GM19324 (cell line): ENCODE measurements at regions not wholly inside any gene's neighbourhood (a gene's known extent, or its start where the extent isn't known, plus 50 kb on each side); places are given as distances from the start of the nearest gene placed in this dataset.

ENCODE experiments used
- ATAC-seq: cut with Tn5 transposase; IDR thresholded peaks from one replicate; pipeline ENCODE4 v1.9.1; 2021; ENCODE audit warnings: mild to moderate bottlenecking, moderate library complexity; ENCODE audit not compliant: unreplicated experiment, low FRiP score

DNA sequence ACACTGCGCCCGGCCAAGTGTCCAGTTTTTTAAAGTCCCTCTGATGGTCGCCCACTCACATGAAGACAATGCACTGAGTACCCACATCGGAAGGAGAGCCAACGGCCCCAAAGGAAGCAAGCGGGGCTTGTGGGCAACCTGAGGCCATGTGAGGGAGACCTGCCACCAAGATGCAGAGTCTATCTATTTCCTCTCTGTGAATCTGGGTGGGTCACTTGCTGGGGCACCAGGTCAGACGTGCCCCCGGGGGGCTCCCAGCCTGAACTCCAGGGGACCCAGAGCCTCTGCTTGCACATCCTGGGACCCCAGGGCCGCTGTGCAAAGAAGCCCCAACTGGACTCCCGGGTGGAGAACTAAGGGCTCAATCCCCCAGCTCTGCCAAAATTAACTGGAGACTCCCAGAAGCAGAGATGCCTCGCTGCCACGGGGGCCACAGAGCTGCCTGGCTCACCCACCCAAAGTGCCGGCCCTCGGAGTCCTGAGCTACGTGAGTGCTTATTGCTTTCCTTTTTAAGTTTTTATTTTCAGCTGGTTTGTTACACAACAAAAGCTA, 106.4 kb downstream of the BRD1 start:
- no peak for ATAC-seq

- ATAC-seq = no peak
Measured at GRCh38 chr22:49720279-49720959, 107.3 kb downstream of the BRD1 start.

DNA sequence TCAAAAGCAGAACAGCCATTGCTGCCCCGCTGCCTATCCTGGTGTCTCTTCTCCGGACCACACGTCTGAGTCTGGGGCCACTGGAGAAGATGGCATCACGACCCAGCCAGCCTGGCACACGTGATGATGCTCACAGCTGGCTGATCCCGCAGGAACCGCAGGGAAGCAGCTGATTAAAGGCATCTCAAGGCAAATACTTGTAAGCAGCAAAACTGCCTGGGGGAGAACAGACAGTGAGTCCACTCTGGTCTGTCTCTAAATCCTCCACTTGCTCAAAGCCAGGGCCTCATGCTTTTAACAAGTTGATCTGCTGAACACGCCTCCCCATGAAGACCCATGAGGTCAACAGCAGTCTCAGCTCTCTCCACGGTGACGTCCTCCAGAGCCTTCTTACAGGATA, 108.6 kb downstream of the BRD1 start:
- ATAC-seq = no peak

DNA sequence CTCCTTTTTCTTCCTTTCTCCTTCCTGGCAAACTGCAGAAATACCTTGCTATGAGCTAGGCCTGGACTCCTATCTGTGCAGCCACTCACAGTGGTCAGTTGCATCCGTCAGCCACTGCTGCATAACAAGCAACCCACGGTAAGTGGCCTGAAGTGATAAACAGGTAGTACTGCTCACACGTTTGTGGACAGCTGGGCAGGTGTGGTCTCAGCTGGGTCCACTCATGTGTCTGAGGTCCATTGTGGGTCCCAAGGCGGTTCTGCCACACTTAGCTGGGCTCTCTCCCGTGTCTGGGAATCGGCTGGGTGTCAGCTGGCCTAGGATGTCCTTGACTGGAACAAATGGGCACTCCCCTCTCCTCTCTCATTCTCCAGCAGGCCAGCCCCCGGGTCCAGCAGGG, 109.3 kb downstream of the BRD1 start:
- ATAC-seq = no peak

DNA sequence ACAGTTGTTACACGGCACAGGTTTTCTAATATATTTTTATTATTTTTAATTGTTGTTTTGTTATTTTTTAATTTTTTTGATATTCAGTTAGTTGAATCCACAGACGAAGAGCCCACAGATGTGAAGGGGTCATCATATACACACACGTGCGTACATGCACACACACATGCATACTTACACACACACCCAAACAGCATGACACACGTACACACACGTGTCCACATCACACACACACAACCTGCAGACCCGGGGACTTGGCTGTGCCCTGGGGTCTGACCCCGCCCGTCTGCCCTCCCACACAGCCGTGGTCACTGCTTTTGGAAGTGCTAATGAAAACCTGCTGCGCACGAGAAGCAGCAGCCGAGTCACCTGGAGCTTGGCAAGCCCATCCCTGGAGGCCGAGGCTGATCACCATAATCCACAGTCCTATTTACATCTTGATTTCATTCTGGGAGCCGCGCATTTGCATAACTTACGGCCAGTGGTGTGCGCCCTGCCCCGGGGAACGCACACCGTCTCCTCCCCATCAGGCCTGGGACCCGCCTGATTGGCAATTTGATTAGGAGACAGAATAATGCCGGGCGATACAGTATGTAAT, 110.3 kb downstream of the BRD1 start:
- ATAC-seq = no peak

DNA sequence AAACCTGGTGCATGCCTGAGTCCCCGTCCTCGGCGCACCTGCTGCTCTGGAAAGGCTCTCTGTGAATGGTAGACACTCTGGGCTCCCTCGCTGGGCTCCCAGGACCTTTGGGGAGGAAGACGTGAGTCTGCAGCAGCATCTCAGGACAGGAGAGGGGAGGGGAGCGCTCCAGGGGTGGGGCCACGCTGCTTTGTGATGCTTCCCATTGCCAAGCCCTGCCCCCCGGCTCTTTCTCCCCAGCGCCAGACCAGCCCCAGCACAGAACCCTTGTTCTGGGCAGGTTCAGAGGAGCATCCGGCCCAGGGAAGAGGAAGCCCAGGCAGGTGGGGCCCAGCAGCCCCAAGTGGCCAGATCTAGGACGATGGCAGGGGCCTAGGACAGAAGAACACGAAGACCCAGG, 111.2 kb downstream of the BRD1 start:
- ATAC-seq = no peak

DNA sequence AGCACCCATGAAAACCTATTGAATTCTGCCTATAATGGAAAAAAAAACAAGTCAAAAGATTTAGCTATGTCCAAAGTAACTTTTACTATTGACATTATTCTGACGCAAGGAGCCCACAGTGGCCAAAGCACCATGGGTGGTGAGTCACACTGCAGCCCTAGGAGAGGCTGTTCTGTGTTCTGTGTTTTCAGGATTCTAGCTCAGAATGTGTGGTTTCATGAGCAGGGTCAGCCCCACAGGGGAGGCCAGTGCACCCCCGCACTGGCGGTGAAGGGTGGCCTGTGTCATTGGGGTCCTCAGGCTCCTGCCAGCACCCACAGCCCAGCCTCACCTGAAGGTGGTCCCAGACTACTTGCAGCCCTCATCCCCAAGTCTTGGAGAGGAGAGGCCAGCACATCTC, 112.2 kb downstream of the BRD1 start:
- ATAC-seq = no peak

GRCh38 chr22:49713003-49713402, 114.7 kb downstream of the BRD1 start:
- no peak for ATAC-seq

- ATAC-seq = no peak
Measured at GRCh38 chr22:49712195-49712791, 115.4 kb downstream of the BRD1 start.

DNA sequence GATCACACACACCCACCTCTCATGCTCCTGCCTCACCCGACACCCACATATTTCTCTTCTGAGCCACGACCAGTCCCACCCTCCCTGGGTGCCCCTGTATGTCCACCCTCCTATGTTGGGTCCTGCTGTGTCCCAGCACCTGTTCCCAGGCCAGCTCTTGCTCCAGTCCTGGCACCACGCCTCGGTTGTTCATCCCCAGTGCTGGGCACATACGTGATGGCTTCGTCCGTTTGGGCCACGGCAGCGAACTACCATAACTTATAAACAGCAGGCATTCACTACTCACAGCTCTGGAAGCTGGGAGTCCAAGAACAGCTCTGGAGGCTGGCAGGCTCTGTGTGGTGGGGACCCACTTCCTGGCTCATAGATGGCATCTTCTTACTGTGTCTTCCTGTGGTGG, 116.9 kb downstream of the BRD1 start:
- no peak for ATAC-seq

DNA sequence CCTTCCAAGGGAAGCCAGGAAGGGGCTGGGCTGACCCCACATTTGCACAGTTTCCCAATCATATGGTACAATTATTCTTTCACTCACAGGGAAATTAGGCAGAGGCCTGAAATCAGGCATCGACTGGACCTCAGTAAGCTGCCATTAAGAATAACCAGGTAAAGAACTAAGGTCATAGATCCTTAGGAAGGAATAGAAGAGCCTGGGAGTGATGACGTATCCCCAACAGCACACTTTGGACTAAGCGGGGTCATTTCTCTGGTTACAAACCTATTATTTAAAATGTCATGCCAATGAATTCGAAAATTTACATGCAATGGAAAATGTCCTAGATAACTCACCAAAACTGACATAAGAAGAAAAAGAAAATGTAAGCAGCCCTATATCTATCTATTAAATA, 118.2 kb downstream of the BRD1 start:
- ATAC-seq = no peak

GRCh38 chr22:49705972-49706352, 121.7 kb downstream of the BRD1 start:
- ATAC-seq = no peak

DNA sequence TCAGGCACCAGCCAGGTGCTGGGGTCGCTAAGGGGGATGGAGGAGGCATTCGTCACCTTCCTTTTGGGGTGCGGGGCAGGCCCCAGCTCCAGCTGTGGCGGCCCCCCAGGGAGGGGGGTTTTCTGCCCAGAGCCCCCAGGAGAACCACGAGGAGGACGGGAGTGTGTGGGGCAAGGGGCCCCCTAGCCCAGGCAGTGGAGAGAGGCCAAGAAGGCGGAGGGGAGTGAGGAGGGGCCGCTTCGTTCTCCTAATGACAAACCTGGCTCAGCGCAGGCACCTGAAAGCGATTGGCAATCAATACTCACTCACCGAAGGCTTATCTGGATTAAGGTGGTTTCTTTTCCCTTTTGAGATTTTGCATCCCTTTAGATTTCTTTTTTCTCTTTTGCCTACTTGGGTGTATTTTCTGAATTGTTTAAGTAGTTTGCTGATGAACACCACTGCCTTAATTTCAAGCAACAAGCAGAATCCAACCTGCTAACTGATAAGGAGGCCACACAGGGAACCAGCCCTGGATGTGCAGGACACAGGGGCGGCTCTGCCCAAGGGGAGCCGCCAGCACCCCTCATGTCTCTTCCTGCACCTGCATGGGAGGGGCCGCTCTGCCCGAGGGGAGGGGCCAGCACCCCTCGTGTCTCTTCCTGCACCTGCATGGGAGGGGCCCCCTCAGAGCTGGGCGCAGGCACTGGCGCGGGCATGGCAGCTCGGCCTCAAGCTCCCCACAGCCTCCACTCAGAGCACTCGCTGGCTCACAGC, 122.3 kb downstream of the BRD1 start:
- ATAC-seq = no peak

DNA sequence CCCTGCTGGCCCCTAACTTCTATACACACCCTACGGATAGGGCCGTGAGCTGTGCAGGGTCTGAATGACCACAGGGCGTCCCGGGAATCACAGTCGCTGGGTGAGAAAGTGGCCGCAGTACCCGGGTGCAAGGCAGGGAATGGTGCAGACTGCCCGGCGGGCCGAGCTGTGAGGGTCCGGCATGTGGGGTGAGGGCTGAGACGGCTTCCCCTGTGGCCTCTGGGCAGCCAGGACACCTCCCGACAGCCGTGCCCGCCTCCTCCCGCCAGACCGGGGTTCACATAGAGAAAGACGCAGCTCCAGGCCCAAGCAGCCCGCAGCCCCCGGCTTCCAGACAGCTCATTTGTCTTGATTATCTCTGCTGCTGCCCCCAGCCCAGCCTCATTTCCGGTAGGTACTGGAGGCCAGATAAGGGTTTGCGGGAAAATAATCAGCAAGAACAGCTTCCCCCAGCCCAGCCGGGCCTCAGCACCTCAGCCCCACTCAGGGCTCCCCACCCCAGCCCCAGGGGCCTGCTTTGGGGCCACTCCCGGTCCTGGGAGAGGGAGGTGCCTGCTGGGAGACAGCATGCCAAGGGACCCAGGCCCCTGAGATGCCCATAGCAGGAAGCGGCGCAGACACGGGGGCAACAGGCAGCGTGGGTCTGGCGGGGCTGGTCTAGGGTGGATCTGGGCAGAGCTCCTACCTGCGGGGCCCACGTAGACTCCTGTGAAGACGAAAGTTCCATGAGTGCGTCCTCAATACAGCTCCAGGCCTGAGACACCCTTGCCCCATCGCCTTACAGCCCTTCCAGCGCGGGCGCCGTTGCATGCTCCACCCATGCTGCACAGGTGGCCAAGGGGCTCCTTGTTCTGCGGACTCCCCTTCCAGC, 123.1 kb downstream of the BRD1 start:
- no peak for ATAC-seq

DNA sequence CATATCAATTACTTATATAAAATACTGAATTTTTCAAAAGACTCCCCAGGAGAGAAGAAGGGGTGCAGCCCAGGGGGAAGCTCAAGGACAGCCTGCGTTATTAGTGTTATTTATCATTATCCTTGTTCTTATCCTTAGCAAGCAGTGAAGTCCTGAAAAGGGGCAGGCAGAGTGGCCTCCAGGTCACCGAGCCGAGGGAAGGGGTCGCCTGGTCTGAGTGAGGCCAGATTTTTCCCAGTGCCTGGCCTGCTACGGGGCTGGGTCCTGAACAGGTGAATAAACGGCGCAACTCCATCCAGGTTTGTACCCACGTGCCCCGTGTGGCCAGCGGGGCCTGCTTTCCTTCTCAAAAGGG, 123.7 kb downstream of the BRD1 start:
- no peak for ATAC-seq

GRCh38 chr22:49703505-49703904, 124.2 kb downstream of the BRD1 start:
- ATAC-seq = no peak

DNA sequence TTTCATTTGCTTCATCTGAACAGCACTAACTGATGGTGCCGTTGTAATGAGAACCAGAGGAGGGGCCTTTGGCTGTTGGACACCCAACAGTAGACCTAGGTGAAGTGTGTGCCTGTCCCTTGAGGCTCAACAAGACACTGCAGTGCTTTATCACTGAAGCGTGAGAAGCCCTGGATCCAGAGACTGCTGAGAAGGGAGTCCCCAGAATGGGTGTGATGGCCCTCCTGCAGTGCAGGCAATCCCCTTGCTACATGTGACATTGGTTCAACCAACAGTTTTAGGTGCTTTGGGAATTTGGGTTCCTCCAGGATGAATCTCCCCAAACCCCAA, 125.6 kb downstream of the BRD1 start:
- no peak for ATAC-seq

DNA sequence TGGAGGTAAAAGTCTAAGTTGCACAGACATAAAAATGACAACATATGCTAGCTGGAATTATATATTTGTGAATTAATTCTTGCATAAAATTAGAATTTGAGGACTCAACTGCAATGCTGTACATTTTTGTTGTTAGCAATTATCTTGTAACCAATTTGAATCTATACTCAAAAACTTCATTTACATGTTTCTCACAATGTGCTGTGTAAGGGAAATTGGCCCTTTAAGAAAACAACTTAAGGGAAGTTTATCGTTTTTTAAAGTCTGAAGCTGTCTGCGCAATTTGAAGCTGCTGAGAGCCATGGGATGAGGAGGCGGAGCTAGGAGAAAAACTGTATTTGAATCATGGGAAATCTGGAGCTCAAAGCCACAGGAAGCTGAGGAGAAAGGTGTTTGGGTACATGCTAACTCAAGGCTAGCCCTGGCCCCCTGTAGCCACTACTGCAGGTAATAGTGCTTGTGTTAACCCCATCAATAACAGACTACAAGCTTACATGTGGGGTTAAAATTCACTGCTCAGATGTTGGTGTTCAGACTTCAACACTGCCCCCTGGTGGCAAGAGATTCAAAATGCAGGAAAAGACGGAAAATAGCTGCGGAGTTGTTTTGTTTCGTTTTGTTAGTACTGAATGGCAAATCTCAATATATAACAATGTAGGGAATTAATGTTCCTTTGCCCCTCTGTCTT, 126.1 kb downstream of the BRD1 start:
- ATAC-seq = no peak

GRCh38 chr22:49699928-49700498, 127.7 kb downstream of the BRD1 start:
- no peak for ATAC-seq

DNA sequence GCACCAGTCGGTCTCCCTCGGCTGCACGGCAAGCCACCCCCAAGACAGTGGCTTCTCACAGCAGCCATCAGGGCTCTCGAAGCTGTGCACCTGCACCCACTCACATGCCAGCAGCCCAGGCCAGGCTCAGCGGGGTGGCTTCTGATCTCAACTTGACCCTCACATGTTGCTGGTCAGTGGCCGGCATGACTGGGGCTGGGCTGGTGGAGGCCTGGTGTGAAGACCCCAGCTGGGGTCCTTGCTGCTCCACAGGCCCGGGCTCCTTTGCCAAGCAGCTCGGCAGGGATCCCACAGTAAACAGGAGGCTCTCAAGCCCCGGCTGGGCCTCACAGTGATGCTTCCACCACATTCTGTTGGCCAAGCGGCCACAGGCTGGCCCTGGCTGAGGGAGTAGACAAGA, 128.2 kb downstream of the BRD1 start:
- ATAC-seq = no peak
